ENCODE measurements at regions not wholly inside any gene's neighbourhood (a gene's known extent, or its start where the extent isn't known, plus 50 kb on each side); places are given as distances from the start of the nearest gene placed in this dataset.

- Histone ChIP-seq H3K9ac (ENCODE audit: low read length) (no peak overlapping the region), H3K27me3 (ENCODE audit: insufficient read depth, low read depth, low read length) (no peaks in the 10 kb centered on the region), H3K4me3 (ENCODE audit: low read length) (no peak overlapping the region), H3K79me2 (replicated peaks; ENCODE audit: insufficient read depth, low read length) (no peaks in the 10 kb centered on the region), H3F3A (ENCODE audit: insufficient read depth, low read length, poor library complexity, severe bottlenecking) (no peaks in the 10 kb centered on the region), H3K4me2 (ENCODE audit: low read length) (no peak overlapping the region), H3K36me3 (ENCODE audit: insufficient read depth, low read length) (no peaks in the 10 kb centered on the region), H3K9me3 (ENCODE audit: low read length) (no peaks in the 10 kb centered on the region), H3K27ac (ENCODE audit: low read length) (no peak overlapping the region), H2AFZ (ENCODE audit: low read depth, low read length) (no peak overlapping the region), H3K9me2 (ENCODE audit: insufficient read depth, low read length) (no peaks in the 10 kb centered on the region), H4K20me1 (ENCODE audit: insufficient read depth) (no peaks in the 10 kb centered on the region)
- no peak for TF ChIP-seq TAF1 (IDR thresholded peaks at IDR 0.05; ENCODE audit: low read depth)
- TF ChIP-seq REST (IDR thresholded peaks at IDR 0.05; ENCODE audit: borderline replicate concordance): no peak
Measured at GRCh38 chr5:112064271-112064701, 307.3 kb upstream of the NREP start.

- no peak overlapping the region for H3K4me3 ChIP-seq (ENCODE audit: low read length)
- TF ChIP-seq MXI1 (conservative IDR thresholded peaks at IDR 0.05; ENCODE audit: poor library complexity, severe bottlenecking) (no peak), EP300 (conservative IDR thresholded peaks at IDR 0.05; ENCODE audit: poor library complexity, severe bottlenecking) (no peak), SMC3 (conservative IDR thresholded peaks at IDR 0.05; ENCODE audit: poor library complexity) (no peak), EZH2 (IDR thresholded peaks at IDR 0.05; ENCODE audit: borderline replicate concordance, insufficient read depth, low read length, poor library complexity, severe bottlenecking) (no peak), TAF1 (IDR thresholded peaks at IDR 0.05; ENCODE audit: low read depth) (no peak), POLR2AphosphoS5 (IDR thresholded peaks at IDR 0.05) (no peak), REST (IDR thresholded peaks at IDR 0.05; ENCODE audit: borderline replicate concordance) (no peak), RAD21 (conservative IDR thresholded peaks at IDR 0.05) (no peak), CTCF (IDR thresholded peaks at IDR 0.05; ENCODE audit: poor library complexity, severe bottlenecking) (no peak)
- no peaks in the 10 kb centered on the region for H3K9me3 ChIP-seq (ENCODE audit: low read length)
- H4K20me1 ChIP-seq (ENCODE audit: insufficient read depth): no peaks in the 10 kb centered on the region
- no peak overlapping the region for H2AFZ ChIP-seq (ENCODE audit: low read depth, low read length)
- H3K9ac ChIP-seq (ENCODE audit: low read length): no peak overlapping the region
- H3K9me2 ChIP-seq (ENCODE audit: insufficient read depth, low read length): no peaks in the 10 kb centered on the region
- no peak overlapping the region for H3K27ac ChIP-seq (ENCODE audit: low read length)
- H3K36me3 ChIP-seq (ENCODE audit: insufficient read depth, low read length): no peaks in the 10 kb centered on the region
- H3K4me2 ChIP-seq (ENCODE audit: low read length): no peak overlapping the region
- no peaks in the 10 kb centered on the region for H3K79me2 ChIP-seq (replicated peaks; ENCODE audit: insufficient read depth, low read length)
- H3K27me3 ChIP-seq (ENCODE audit: insufficient read depth, low read depth, low read length): no peaks in the 10 kb centered on the region
- no peaks in the 10 kb centered on the region for H3F3A ChIP-seq (ENCODE audit: insufficient read depth, low read length, poor library complexity, severe bottlenecking)
Measured at GRCh38 chr5:112063856-112064255, 306.9 kb upstream of the NREP start.

Data from neural cell (in vitro differentiated cells).